Activated T-cell treated with anti-CD3 and anti-CD28 coated beads, Interleukin-2, amount 50 U/mL, for 4 hours (primary cell): ENCODE measurements at regions not wholly inside any gene's neighbourhood (a gene's known extent, or its start where the extent isn't known, plus 50 kb on each side); places are given as distances from the start of the nearest gene placed in this dataset.

ENCODE experiments used
- ATAC-seq, 2 donors: fragments of 200-7000 bp; cut with Tn5 transposase; one replicate each; pipeline ENCODE4 v1.10.0; 2021
- DNase-seq: peaks from one replicate; pipeline ENCODE4 v3.0.0-alpha.2; 2020
- H3K27me3 Mint-ChIP-seq: one replicate; pipeline ENCODE4 v1.8.0; 2021; ENCODE audit warnings: low read depth, mixed read lengths
- H3K36me3 Mint-ChIP-seq: one replicate; pipeline ENCODE4 v1.8.0; 2022; ENCODE audit warnings: mixed read lengths; ENCODE audit not compliant: insufficient read depth
- H3K4me1 Mint-ChIP-seq: one replicate; pipeline ENCODE4 v1.8.0; 2021; ENCODE audit warnings: low read depth, mixed read lengths
- H3K4me3 Mint-ChIP-seq: one replicate; pipeline ENCODE4 v1.8.0; 2021; ENCODE audit warnings: mild to moderate bottlenecking, moderate library complexity, mixed read lengths
- H3K9me3 Mint-ChIP-seq: one replicate; pipeline ENCODE4 v1.8.0; 2021; ENCODE audit warnings: mixed read lengths

- no peaks in the 10 kb centered on the region for H3K36me3 Mint-ChIP-seq
- peaks cover 23% of the 10 kb centered on the region for H3K4me1 Mint-ChIP-seq
- H3K27me3 Mint-ChIP-seq = no peaks in the 10 kb centered on the region
- no peak overlapping the region for H3K4me3 Mint-ChIP-seq
- DNase-seq = no peak
- no peak for ATAC-seq
- no peaks in the 10 kb centered on the region for H3K9me3 Mint-ChIP-seq
Measured at GRCh38 chr3:177286034-177286433, 88.8 kb upstream of the TBL1XR1 start.

- H3K4me1 Mint-ChIP-seq = peaks cover 12% of the 10 kb centered on the region
- no peak for ATAC-seq
Measured at GRCh38 chr3:177287231-177287630, 89.9 kb upstream of the TBL1XR1 start.

GRCh38 chr3:177290633-177291032, 93.4 kb upstream of the TBL1XR1 start:
- DNase-seq = no peak
- Mint-ChIP-seq H3K4me3 (no peak overlapping the region), H3K27me3 (no peaks in the 10 kb centered on the region), H3K9me3 (no peaks in the 10 kb centered on the region), H3K4me1 (peaks cover 4% of the 10 kb centered on the region), H3K36me3 (no peaks in the 10 kb centered on the region)
- ATAC-seq = no peak

More at GRCh38 chr3:177287231-177287630, 89.9 kb upstream of the TBL1XR1 start:
- Mint-ChIP-seq H3K27me3 (no peaks in the 10 kb centered on the region), H3K4me3 (no peak overlapping the region), H3K36me3 (no peaks in the 10 kb centered on the region), H3K9me3 (no peaks in the 10 kb centered on the region)
- no peak for DNase-seq

- no peaks in the 10 kb centered on the region for H3K27me3 Mint-ChIP-seq
- ATAC-seq = no peak
Measured at GRCh38 chr3:177294221-177294620, 96.9 kb upstream of the TBL1XR1 start.

GRCh38 chr3:177295116-177295515, 97.8 kb upstream of the TBL1XR1 start:
- Mint-ChIP-seq H3K36me3 (no peaks in the 10 kb centered on the region), H3K4me1 (no peaks in the 10 kb centered on the region), H3K4me3 (no peak overlapping the region), H3K27me3 (no peaks in the 10 kb centered on the region), H3K9me3 (no peaks in the 10 kb centered on the region)
- ATAC-seq (no peak), DNase-seq (no peak)

More at GRCh38 chr3:177294221-177294620, 96.9 kb upstream of the TBL1XR1 start:
- DNase-seq = no peak
- Mint-ChIP-seq H3K4me1 (peaks cover 2% of the 10 kb centered on the region), H3K36me3 (no peaks in the 10 kb centered on the region), H3K4me3 (no peak overlapping the region), H3K9me3 (no peaks in the 10 kb centered on the region)

- Mint-ChIP-seq H3K9me3 (no peaks in the 10 kb centered on the region), H3K4me3 (no peak overlapping the region), H3K4me1 (no peaks in the 10 kb centered on the region), H3K36me3 (no peaks in the 10 kb centered on the region), H3K27me3 (no peaks in the 10 kb centered on the region)
- DNase-seq (no peak), ATAC-seq (no peak)
Measured at GRCh38 chr3:177299250-177299649, 102.0 kb upstream of the TBL1XR1 start.

- DNase-seq = no peak
- no peak overlapping the region for H3K4me3 Mint-ChIP-seq
- H3K4me1 Mint-ChIP-seq = no peaks in the 10 kb centered on the region
- H3K27me3 Mint-ChIP-seq = no peaks in the 10 kb centered on the region
- no peaks in the 10 kb centered on the region for H3K36me3 Mint-ChIP-seq
- ATAC-seq = no peak
- H3K9me3 Mint-ChIP-seq = no peaks in the 10 kb centered on the region
Measured at GRCh38 chr3:177300039-177300833, 103.0 kb upstream of the TBL1XR1 start.

GRCh38 chr3:177300842-177301241, 103.6 kb upstream of the TBL1XR1 start:
- no peaks in the 10 kb centered on the region for H3K9me3 Mint-ChIP-seq
- no peak for DNase-seq
- no peaks in the 10 kb centered on the region for H3K4me1 Mint-ChIP-seq
- no peak for ATAC-seq
- H3K4me3 Mint-ChIP-seq = no peak overlapping the region
- no peaks in the 10 kb centered on the region for H3K36me3 Mint-ChIP-seq
- no peaks in the 10 kb centered on the region for H3K27me3 Mint-ChIP-seq

GRCh38 chr3:177306252-177306651, 109.0 kb upstream of the TBL1XR1 start:
- Mint-ChIP-seq H3K4me3 (no peak overlapping the region), H3K9me3 (peaks cover 4% of the 10 kb centered on the region), H3K4me1 (no peaks in the 10 kb centered on the region), H3K27me3 (no peaks in the 10 kb centered on the region), H3K36me3 (no peaks in the 10 kb centered on the region)
- no peak for ATAC-seq
- no peak for DNase-seq

GRCh38 chr3:177307391-177307790, 110.1 kb upstream of the TBL1XR1 start:
- no peaks in the 10 kb centered on the region for H3K36me3 Mint-ChIP-seq
- no peaks in the 10 kb centered on the region for H3K27me3 Mint-ChIP-seq
- H3K9me3 Mint-ChIP-seq = peaks cover 8% of the 10 kb centered on the region
- H3K4me3 Mint-ChIP-seq = no peak overlapping the region
- DNase-seq (no peak), ATAC-seq (no peak)
- H3K4me1 Mint-ChIP-seq = no peaks in the 10 kb centered on the region

GRCh38 chr3:177307826-177308225, 110.5 kb upstream of the TBL1XR1 start:
- Mint-ChIP-seq H3K4me1 (peaks cover 2% of the 10 kb centered on the region), H3K27me3 (no peaks in the 10 kb centered on the region), H3K9me3 (peaks cover 11% of the 10 kb centered on the region), H3K36me3 (no peaks in the 10 kb centered on the region), H3K4me3 (no peak overlapping the region)
- DNase-seq = no peak
- ATAC-seq = no peak

GRCh38 chr3:177308286-177308685, 111.0 kb upstream of the TBL1XR1 start:
- peaks cover 2% of the 10 kb centered on the region for H3K4me1 Mint-ChIP-seq
- no peaks in the 10 kb centered on the region for H3K36me3 Mint-ChIP-seq
- no peak for DNase-seq
- H3K27me3 Mint-ChIP-seq = no peaks in the 10 kb centered on the region
- H3K4me3 Mint-ChIP-seq = no peak overlapping the region
- no peak for ATAC-seq
- H3K9me3 Mint-ChIP-seq = peaks cover 11% of the 10 kb centered on the region

GRCh38 chr3:177308911-177309310, 111.6 kb upstream of the TBL1XR1 start:
- peaks cover 11% of the 10 kb centered on the region for H3K9me3 Mint-ChIP-seq
- peaks cover 2% of the 10 kb centered on the region for H3K4me1 Mint-ChIP-seq
- no peaks in the 10 kb centered on the region for H3K36me3 Mint-ChIP-seq
- no peak overlapping the region for H3K4me3 Mint-ChIP-seq
- ATAC-seq (no peak), DNase-seq (no peak)
- H3K27me3 Mint-ChIP-seq = no peaks in the 10 kb centered on the region

- H3K27me3 Mint-ChIP-seq = no peaks in the 10 kb centered on the region
- DNase-seq (no peak), ATAC-seq (no peak)
- H3K9me3 Mint-ChIP-seq = peaks cover 11% of the 10 kb centered on the region
- no peaks in the 10 kb centered on the region for H3K36me3 Mint-ChIP-seq
- H3K4me3 Mint-ChIP-seq = no peak overlapping the region
- peaks cover 14% of the 10 kb centered on the region for H3K4me1 Mint-ChIP-seq
Measured at GRCh38 chr3:177312491-177312890, 115.2 kb upstream of the TBL1XR1 start.

- no peaks in the 10 kb centered on the region for H3K36me3 Mint-ChIP-seq
- ATAC-seq (peak; percentile 66 to 71), DNase-seq (no peak)
- H3K9me3 Mint-ChIP-seq = peaks cover 11% of the 10 kb centered on the region
- H3K4me1 Mint-ChIP-seq = peaks cover 26% of the 10 kb centered on the region
- no peak overlapping the region for H3K4me3 Mint-ChIP-seq
- no peaks in the 10 kb centered on the region for H3K27me3 Mint-ChIP-seq
Measured at GRCh38 chr3:177314897-177315296, 117.6 kb upstream of the TBL1XR1 start.
